HG03135 (cell line): ENCODE measurements at regions not wholly inside any gene's neighbourhood (a gene's known extent, or its start where the extent isn't known, plus 50 kb on each side); places are given as distances from the start of the nearest gene placed in this dataset.

ENCODE experiments used
- ATAC-seq: cut with Tn5 transposase; IDR thresholded peaks from one replicate; pipeline ENCODE4 v1.9.1; 2021; ENCODE audit warnings: mild to moderate bottlenecking, moderate library complexity; ENCODE audit not compliant: unreplicated experiment

- no peak for ATAC-seq
Measured at GRCh38 chr11:104286129-104286528, 122.2 kb upstream of the PDGFD start.

GRCh38 chr11:104279587-104279986 lies 115.6 kb upstream of the PDGFD start:
- no peak for ATAC-seq

GRCh38 chr11:104275992-104276391 lies 112.0 kb upstream of the PDGFD start:
- no peak for ATAC-seq

- no peak for ATAC-seq
Measured at GRCh38 chr11:104260456-104260855, 96.5 kb upstream of the PDGFD start.

GRCh38 chr11:104259121-104259610 lies 95.2 kb upstream of the PDGFD start:
- no peak for ATAC-seq

- ATAC-seq, result no peak
Measured at GRCh38 chr11:104256525-104256924, 92.6 kb upstream of the PDGFD start.

- ATAC-seq, result no peak
Measured at GRCh38 chr11:104254347-104254746, 90.4 kb upstream of the PDGFD start.

- no peak for ATAC-seq
Measured at GRCh38 chr11:104246590-104246989, 82.6 kb upstream of the PDGFD start.

- ATAC-seq, result no peak
Measured at GRCh38 chr11:104238916-104239315, 75.0 kb upstream of the PDGFD start.

GRCh38 chr11:104225047-104225446 lies 61.1 kb upstream of the PDGFD start:
- ATAC-seq, result no peak

GRCh38 chr11:104222464-104222863 lies 58.5 kb upstream of the PDGFD start:
- no peak for ATAC-seq

GRCh38 chr11:104221455-104221854 lies 57.5 kb upstream of the PDGFD start:
- ATAC-seq, result no peak

- no peak for ATAC-seq
Measured at GRCh38 chr11:104219096-104219495, 55.1 kb upstream of the PDGFD start.

GRCh38 chr11:104214517-104214916 lies 50.6 kb upstream of the PDGFD start:
- ATAC-seq, result no peak
